KMS-11 (cell line): ENCODE measurements at regions not wholly inside any gene's neighbourhood (a gene's known extent, or its start where the extent isn't known, plus 50 kb on each side); places are given as distances from the start of the nearest gene placed in this dataset.

Experiments used
- H2AFZ ChIP-seq: fragments of 200-600 bp; sonication (generic); 2 replicates; pipeline ENCODE4 v1.6.1; 2016; ENCODE audit warnings: antibody characterized with exemption, mixed run types, low read depth
- H3K27ac ChIP-seq: fragments of 200-600 bp; sonication (generic); 2 replicates; pipeline ENCODE4 v1.6.1; 2016; ENCODE audit warnings: mild to moderate bottlenecking, mixed run types
- H3K27me3 ChIP-seq: fragments of 200-600 bp; sonication (generic); 2 replicates; pipeline ENCODE4 v1.6.1; 2017; ENCODE audit warnings: mild to moderate bottlenecking, low read depth, mixed run types, moderate library complexity; ENCODE audit not compliant: insufficient read depth
- H3K36me3 ChIP-seq: fragments of 200-600 bp; sonication (generic); 2 replicates; pipeline ENCODE4 v1.6.1; 2017; ENCODE audit warnings: mild to moderate bottlenecking, mixed run types; ENCODE audit not compliant: insufficient read depth
- H3K4me1 ChIP-seq: fragments of 200-600 bp; sonication (generic); 2 replicates; pipeline ENCODE4 v1.6.1; 2016; ENCODE audit warnings: mild to moderate bottlenecking, low read depth, mixed run types; ENCODE audit not compliant: poor library complexity, severe bottlenecking
- H3K4me2 ChIP-seq: fragments of 200-600 bp; sonication (generic); 2 replicates; pipeline ENCODE4 v1.7.0; 2016; ENCODE audit warnings: mild to moderate bottlenecking, mixed run types
- H3K4me3 ChIP-seq: fragments of 200-600 bp; sonication (generic); IDR thresholded peaks from 2 replicates; pipeline ENCODE4 v1.6.1; 2017; ENCODE audit warnings: low read depth, low read length, mixed read lengths; ENCODE audit not compliant: insufficient read depth
- H3K79me2 ChIP-seq: fragments of 200-600 bp; sonication (generic); 2 replicates; pipeline ENCODE4 v1.6.1; 2016; ENCODE audit warnings: low read depth, mixed run types; ENCODE audit not compliant: insufficient read depth
- H3K9ac ChIP-seq: fragments of 200-600 bp; sonication (generic); 2 replicates; pipeline ENCODE4 v1.6.1; 2016; ENCODE audit warnings: mild to moderate bottlenecking, mixed run types
- H4K20me1 ChIP-seq: fragments of 200-600 bp; sonication (generic); 2 replicates; pipeline ENCODE4 v1.6.1; 2016; ENCODE audit warnings: mild to moderate bottlenecking, mixed run types; ENCODE audit not compliant: insufficient read depth
- TF ChIP-seq, protein P1 (sequence below): fragments of 200-600 bp; sonication (generic); conservative IDR thresholded peaks from 2 replicates; pipeline ENCODE4 v1.6.1; 2017; ENCODE audit warnings: low read depth, mild to moderate bottlenecking, antibody characterized with exemption, low read length, moderate library complexity, mixed read lengths

- Histone ChIP-seq H3K4me2 (no peak overlapping the region), H3K4me1 (no peaks in the 10 kb centered on the region), H2AFZ (no peak overlapping the region)
These were observed 1162.1 kb upstream of the IGFBP7 start for GRCh38 chr4:58272311-58272710.

GRCh38 chr4:58265734-58266133, 1155.5 kb upstream of the IGFBP7 start:
- Histone ChIP-seq H3K4me1 (no peaks in the 10 kb centered on the region), H4K20me1 (no peaks in the 10 kb centered on the region), H3K9ac (no peak overlapping the region), H3K27ac (no peak overlapping the region), H3K27me3 (no peaks in the 10 kb centered on the region), H3K79me2 (no peaks in the 10 kb centered on the region), H3K4me2 (no peak overlapping the region), H3K4me3 (no peak overlapping the region), H3K36me3 (no peaks in the 10 kb centered on the region), H2AFZ (no peak overlapping the region)
- TF ChIP-seq, protein P1, sequence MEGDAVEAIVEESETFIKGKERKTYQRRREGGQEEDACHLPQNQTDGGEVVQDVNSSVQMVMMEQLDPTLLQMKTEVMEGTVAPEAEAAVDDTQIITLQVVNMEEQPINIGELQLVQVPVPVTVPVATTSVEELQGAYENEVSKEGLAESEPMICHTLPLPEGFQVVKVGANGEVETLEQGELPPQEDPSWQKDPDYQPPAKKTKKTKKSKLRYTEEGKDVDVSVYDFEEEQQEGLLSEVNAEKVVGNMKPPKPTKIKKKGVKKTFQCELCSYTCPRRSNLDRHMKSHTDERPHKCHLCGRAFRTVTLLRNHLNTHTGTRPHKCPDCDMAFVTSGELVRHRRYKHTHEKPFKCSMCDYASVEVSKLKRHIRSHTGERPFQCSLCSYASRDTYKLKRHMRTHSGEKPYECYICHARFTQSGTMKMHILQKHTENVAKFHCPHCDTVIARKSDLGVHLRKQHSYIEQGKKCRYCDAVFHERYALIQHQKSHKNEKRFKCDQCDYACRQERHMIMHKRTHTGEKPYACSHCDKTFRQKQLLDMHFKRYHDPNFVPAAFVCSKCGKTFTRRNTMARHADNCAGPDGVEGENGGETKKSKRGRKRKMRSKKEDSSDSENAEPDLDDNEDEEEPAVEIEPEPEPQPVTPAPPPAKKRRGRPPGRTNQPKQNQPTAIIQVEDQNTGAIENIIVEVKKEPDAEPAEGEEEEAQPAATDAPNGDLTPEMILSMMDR: no peak

More at GRCh38 chr4:58272311-58272710, 1162.1 kb upstream of the IGFBP7 start:
- no peaks in the 10 kb centered on the region for H3K27me3 ChIP-seq
- H3K27ac ChIP-seq: no peak overlapping the region
- H3K79me2 ChIP-seq: no peaks in the 10 kb centered on the region
- H3K4me3 ChIP-seq: no peak overlapping the region
- TF ChIP-seq, protein P1: no peak
- no peaks in the 10 kb centered on the region for H3K36me3 ChIP-seq
- H4K20me1 ChIP-seq: no peaks in the 10 kb centered on the region
- H3K9ac ChIP-seq: no peak overlapping the region

DNA sequence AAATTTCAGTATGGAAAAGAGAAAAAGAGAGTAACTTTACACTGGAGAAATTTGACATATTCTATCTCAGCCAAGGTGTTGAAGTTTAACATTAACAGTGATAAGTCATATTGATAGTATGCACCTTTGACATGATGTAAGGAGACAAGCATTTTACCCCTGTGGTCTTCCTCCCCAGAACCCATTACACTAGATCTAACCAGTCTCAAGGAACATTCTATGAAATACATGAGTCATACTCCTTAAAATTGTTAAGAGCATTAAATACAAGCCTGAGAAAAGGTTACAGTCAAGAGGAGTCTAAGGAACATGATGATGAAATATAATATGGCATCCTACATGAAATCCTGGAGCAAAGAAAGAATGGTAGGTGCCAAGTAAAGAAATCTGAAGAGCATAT, 1151.3 kb upstream of the IGFBP7 start:
- H3K4me1 ChIP-seq: no peaks in the 10 kb centered on the region
- TF ChIP-seq, protein P1: no peak
- H3K4me3 ChIP-seq: no peak overlapping the region
- H3K9ac ChIP-seq: no peak overlapping the region
- no peaks in the 10 kb centered on the region for H3K79me2 ChIP-seq
- no peak overlapping the region for H3K27ac ChIP-seq
- H2AFZ ChIP-seq: no peak overlapping the region
- no peaks in the 10 kb centered on the region for H4K20me1 ChIP-seq
- no peak overlapping the region for H3K4me2 ChIP-seq
- no peaks in the 10 kb centered on the region for H3K27me3 ChIP-seq
- H3K36me3 ChIP-seq: no peaks in the 10 kb centered on the region

DNA sequence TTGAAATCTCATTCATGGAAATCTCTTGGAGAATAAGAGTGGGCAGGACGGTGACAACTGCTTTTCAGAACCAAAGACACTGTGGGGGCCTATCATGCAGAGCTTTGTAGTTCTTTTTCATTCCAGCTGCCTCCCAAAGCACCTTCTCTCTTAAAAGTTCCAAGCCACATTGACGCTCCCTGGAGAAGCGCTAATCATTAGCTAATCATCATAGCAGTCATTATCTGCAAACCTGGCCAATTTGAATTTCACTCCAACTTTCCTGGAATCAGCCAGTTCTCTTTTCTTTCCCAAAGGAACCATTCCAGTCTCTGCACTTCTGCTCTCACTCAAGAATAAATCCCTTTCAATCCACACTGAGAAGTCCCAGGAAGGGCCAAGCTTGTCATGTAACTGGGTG, 1144.1 kb upstream of the IGFBP7 start:
- Histone ChIP-seq H3K27ac (no peak overlapping the region), H4K20me1 (no peaks in the 10 kb centered on the region), H3K27me3 (no peaks in the 10 kb centered on the region), H3K36me3 (no peaks in the 10 kb centered on the region), H2AFZ (no peak overlapping the region), H3K4me2 (no peak overlapping the region), H3K79me2 (no peaks in the 10 kb centered on the region), H3K4me3 (no peak overlapping the region), H3K4me1 (no peaks in the 10 kb centered on the region), H3K9ac (no peak overlapping the region)
- TF ChIP-seq, protein P1: no peak

GRCh38 chr4:58252656-58253055, 1142.5 kb upstream of the IGFBP7 start:
- H3K27ac ChIP-seq: no peak overlapping the region
- no peaks in the 10 kb centered on the region for H3K27me3 ChIP-seq
- H3K79me2 ChIP-seq: no peaks in the 10 kb centered on the region
- H3K4me2 ChIP-seq: no peak overlapping the region
- H3K9ac ChIP-seq: no peak overlapping the region
- H3K4me3 ChIP-seq: no peak overlapping the region
- H3K36me3 ChIP-seq: no peaks in the 10 kb centered on the region
- TF ChIP-seq, protein P1: no peak
- no peak overlapping the region for H2AFZ ChIP-seq
- no peaks in the 10 kb centered on the region for H4K20me1 ChIP-seq
- no peaks in the 10 kb centered on the region for H3K4me1 ChIP-seq
